A673 (cell line): ENCODE measurements at regions not wholly inside any gene's neighbourhood (a gene's known extent, or its start where the extent isn't known, plus 50 kb on each side); places are given as distances from the start of the nearest gene placed in this dataset.

Experiments used
- CTCF ChIP-seq: fragments of 300-800, 200-600 bp; sonication (generic); conservative IDR thresholded peaks from 2 replicates; pipeline ENCODE4 v1.5.1; 2017; ENCODE audit warnings: low read depth, mild to moderate bottlenecking, antibody characterized with exemption, low read length, moderate library complexity, mixed read lengths
- EZH2 ChIP-seq: fragments of 200-600 bp; sonication (generic); IDR thresholded peaks from 2 replicates; pipeline ENCODE4 v1.6.1; 2017; ENCODE audit warnings: borderline replicate concordance, low read depth, mild to moderate bottlenecking, mixed read lengths, antibody characterized with exemption, low read length; ENCODE audit not compliant: poor library complexity, severe bottlenecking

- TF ChIP-seq CTCF (no peak), EZH2 (no peak)
Measured at GRCh38 chr2:174664084-174664759, 66.6 kb upstream of the WIPF1 start.
